H1 (cell line): ENCODE measurements at regions not wholly inside any gene's neighbourhood (a gene's known extent, or its start where the extent isn't known, plus 50 kb on each side); places are given as distances from the start of the nearest gene placed in this dataset.

Source experiments
- CTCF ChIA-PET: fragments of 300-600 bp; sonication (Branson Sonifier 250); formaldehyde crosslinking; loops from one replicate; lab custom pipeline; 2021; ENCODE audit not compliant: partially characterized antibody; lab: Charles Lee
- POLR2A ChIA-PET: fragments of 300-600 bp; sonication (Branson Sonifier 250); formaldehyde crosslinking; loops from one replicate; lab custom pipeline; 2021; ENCODE audit warnings: inconsistent platforms; ENCODE audit not compliant: partially characterized antibody; lab: Charles Lee
- DNase-seq, 2 experiments: peaks; one replicate each; pipeline versions ENCODE4 v3.0.0 to v3.0.0-alpha.2; 2010 to 2022; ENCODE audit warnings: low spot score in 2 of 2, low read depth in 1 of 2, mixed read lengths in 1 of 2
- FAIRE-seq: peaks from 2 replicates; lab custom pipeline; 2011; peaks lifted over from hg19 to GRCh38; lab: Jason Lieb, UNC
- H2AFZ ChIP-seq: 2 replicates; pipeline ENCODE4 v1.8.1; 2012; ENCODE audit warnings: low read length, inconsistent platforms
- H2AK5ac ChIP-seq: 2 replicates; pipeline ENCODE4 v1.6.1; 2013; ENCODE audit warnings: low read depth, low read length
- H2BK120ac ChIP-seq: replicated peaks from 2 replicates; pipeline ENCODE3; 2013; ENCODE audit warnings: low read depth, low read length, inconsistent platforms
- H2BK12ac ChIP-seq: 2 replicates; pipeline ENCODE4 v1.6.1; 2013; ENCODE audit warnings: low read depth, low read length
- H2BK15ac ChIP-seq: 2 replicates; pipeline ENCODE4 v1.6.1; 2013; ENCODE audit warnings: low read length
- H2BK20ac ChIP-seq: 2 replicates; pipeline ENCODE4 v1.6.1; 2013; ENCODE audit warnings: low read length
- H2BK5ac ChIP-seq: 2 replicates; pipeline ENCODE4 v1.6.1; 2013; ENCODE audit warnings: low read depth, low read length
- H3K14ac ChIP-seq: 2 replicates; pipeline ENCODE4 v1.6.1; 2013; ENCODE audit warnings: inconsistent platforms; ENCODE audit not compliant: insufficient read length
- H3K18ac ChIP-seq: 2 replicates; pipeline ENCODE4 v1.6.1; 2013; ENCODE audit warnings: low read length; ENCODE audit errors: extremely low read depth
- H3K23ac ChIP-seq: 2 replicates; pipeline ENCODE4 v1.6.1; 2013; ENCODE audit warnings: inconsistent platforms; ENCODE audit not compliant: insufficient read length
- H3K23me2 ChIP-seq: 2 replicates; pipeline ENCODE4 v1.6.1; 2013; ENCODE audit warnings: low read depth, low read length
- H3K27ac ChIP-seq: 2 replicates; pipeline ENCODE4 v1.6.1; 2011; ENCODE audit warnings: low read depth, low read length, inconsistent platforms
- H3K27me3 ChIP-seq, 4 experiments: replicated peaks in 1 of 4; 1 replicate in 1 of 4; 2 replicates in 3 of 4; pipeline versions ENCODE4 v1.6.1 to v1.8.1; 2011 to 2013; ENCODE audit warnings: low read length in 3 of 4, mild to moderate bottlenecking in 3 of 4, inconsistent platforms in 2 of 4, mixed read lengths in 2 of 4, moderate library complexity in 1 of 4; ENCODE audit not compliant: control insufficient read depth in 3 of 4, insufficient read depth in 3 of 4; ENCODE audit errors: extremely low read depth in 1 of 4
- H3K36me3 ChIP-seq, 4 experiments: 2 replicates each; pipeline versions ENCODE4 v1.6.1 to v1.8.1; 2011 to 2013; ENCODE audit warnings: mild to moderate bottlenecking in 4 of 4, low read length in 3 of 4, moderate library complexity in 2 of 4, control low read depth in 1 of 4, inconsistent platforms in 1 of 4; ENCODE audit not compliant: insufficient read depth in 4 of 4, control insufficient read depth in 2 of 4
- H3K4ac ChIP-seq: replicated peaks from 2 replicates; pipeline ENCODE3; 2013; ENCODE audit warnings: low read length, low read depth, mixed read lengths, inconsistent platforms; ENCODE audit not compliant: insufficient read length
- H3K4me1 ChIP-seq, 4 experiments: replicated peaks in 1 of 4; 1 replicate in 1 of 4; 2 replicates in 3 of 4; pipeline versions ENCODE4 v1.6.1 to v1.8.1; 2011 to 2013; ENCODE audit warnings: low read length in 3 of 4, inconsistent platforms in 2 of 4, mixed read lengths in 1 of 4; ENCODE audit not compliant: insufficient read depth in 4 of 4, control insufficient read depth in 3 of 4
- H3K4me2 ChIP-seq, 2 experiments: 2 replicates each; pipeline versions ENCODE4 v1.6.1 to v1.8.1; 2011 to 2013; ENCODE audit warnings: low read depth in 2 of 2, low read length in 2 of 2, control low read depth in 1 of 2, inconsistent platforms in 1 of 2, mild to moderate bottlenecking in 1 of 2; ENCODE audit not compliant: insufficient read depth in 1 of 2
- H3K4me3 ChIP-seq, 4 experiments: fragments of 200-600, 300-600 bp in 1 of 4; sonication (generic), shearing (Covaris generic), sonication (Bioruptor Twin) in 1 of 4; 2 replicates each; pipeline versions ENCODE4 v1.5.1 to v1.8.1; 2011 to 2016; ENCODE audit warnings: low read length in 4 of 4, low read depth in 3 of 4, control low read depth in 2 of 4, inconsistent platforms in 2 of 4, mild to moderate bottlenecking in 2 of 4, mixed read lengths in 1 of 4, moderate library complexity in 1 of 4; ENCODE audit not compliant: insufficient read depth in 2 of 4; ENCODE audit errors: extremely low read depth in 1 of 4
- H3K56ac ChIP-seq: replicated peaks from 2 replicates; pipeline ENCODE3; 2013; ENCODE audit warnings: low read depth, mild to moderate bottlenecking, mixed read lengths, low read length, inconsistent platforms; ENCODE audit not compliant: insufficient read length
- H3K79me1 ChIP-seq: 2 replicates; pipeline ENCODE4 v1.6.1; 2013; ENCODE audit warnings: low read depth, low read length, control low read depth
- H3K79me2 ChIP-seq, 2 experiments: 2 replicates each; pipeline versions ENCODE4 v1.6.1 to v1.8.1; 2012 to 2013; ENCODE audit warnings: low read length in 2 of 2, mild to moderate bottlenecking in 2 of 2, inconsistent platforms in 1 of 2; ENCODE audit not compliant: insufficient read depth in 2 of 2, control insufficient read depth in 1 of 2
- H3K9ac ChIP-seq, 4 experiments: replicated peaks in 1 of 4; 1 replicate in 1 of 4; 2 replicates in 3 of 4; pipeline versions ENCODE4 v1.6.1 to v1.8.1; 2011 to 2013; ENCODE audit warnings: low read depth in 3 of 4, low read length in 3 of 4, control low read depth in 2 of 4, mild to moderate bottlenecking in 2 of 4, moderate library complexity in 2 of 4, inconsistent platforms in 1 of 4; ENCODE audit errors: extremely low read depth in 1 of 4
- H3K9me3 ChIP-seq, 2 experiments: 2 replicates each; pipeline versions ENCODE4 v1.6.1 to v1.8.1; 2012 to 2013; ENCODE audit warnings: mild to moderate bottlenecking in 2 of 2, moderate library complexity in 2 of 2, control low read depth in 1 of 2, inconsistent platforms in 1 of 2, low read depth in 1 of 2, low read length in 1 of 2, mixed read lengths in 1 of 2; ENCODE audit not compliant: insufficient read depth in 2 of 2
- H4K20me1 ChIP-seq, 2 experiments: replicated peaks in 1 of 2; 2 replicates each; pipeline versions ENCODE3 to v1.8.1; 2011 to 2013; ENCODE audit warnings: inconsistent platforms in 2 of 2, low read length in 2 of 2, mild to moderate bottlenecking in 1 of 2; ENCODE audit not compliant: insufficient read depth in 2 of 2, control insufficient read depth in 1 of 2
- H4K5ac ChIP-seq: 2 replicates; pipeline ENCODE4 v1.6.1; 2013; ENCODE audit warnings: low read length, low read depth, mixed read lengths, inconsistent platforms; ENCODE audit not compliant: insufficient read length
- H4K8ac ChIP-seq: 2 replicates; pipeline ENCODE4 v1.8.0; 2013; ENCODE audit warnings: mild to moderate bottlenecking, moderate library complexity, low read length, inconsistent platforms; ENCODE audit not compliant: insufficient read depth; ENCODE audit errors: extremely low read depth
- H4K91ac ChIP-seq: replicated peaks from 2 replicates; pipeline ENCODE3; 2013; ENCODE audit warnings: low read length, mixed read lengths, inconsistent platforms; ENCODE audit not compliant: insufficient read length
- ASH2L ChIP-seq: fragments of 200-600, 300-600 bp; sonication (generic); IDR thresholded peaks from one replicate; pipeline ENCODE4 v1.7.1; 2017; ENCODE audit warnings: low read length
- BACH1 ChIP-seq: IDR thresholded peaks from 2 replicates; pipeline ENCODE4 v1.6.1; 2012; ENCODE audit warnings: low read length, improper control_type of control experiment
- BRCA1 ChIP-seq: IDR thresholded peaks from 2 replicates; pipeline ENCODE4 v1.6.1; 2012; ENCODE audit warnings: low read depth, low read length, improper control_type of control experiment
- CBX8 ChIP-seq: fragments of 300-800, 300-1000 bp; sonication (generic); IDR thresholded peaks from 2 replicates; pipeline ENCODE4 v1.7.1; 2016; ENCODE audit warnings: low read depth, low read length, borderline replicate concordance
- CTCF ChIP-seq, 3 experiments: IDR thresholded peaks; 1 replicate in 2 of 3; 2 replicates in 1 of 3; pipeline versions ENCODE4 v1.5.1 to v1.6.1; 2011; ENCODE audit warnings: low read length in 3 of 3, mild to moderate bottlenecking in 3 of 3, inconsistent platforms in 2 of 3, low read depth in 1 of 3, moderate library complexity in 1 of 3; ENCODE audit not compliant: insufficient read depth in 1 of 3; ENCODE audit errors: control extremely low read depth in 1 of 3
- HDAC6 ChIP-seq: IDR thresholded peaks from one replicate; pipeline ENCODE4 v1.7.1; 2012; ENCODE audit warnings: low read depth, mild to moderate bottlenecking, inconsistent platforms, low read length, moderate library complexity
- JUN ChIP-seq: IDR thresholded peaks from 2 replicates; pipeline ENCODE4 v1.6.1; 2011; ENCODE audit warnings: low read depth, mild to moderate bottlenecking, improper control_type of control experiment, low read length
- SAP30 ChIP-seq: fragments of 300-600 bp; sonication (generic); IDR thresholded peaks from 2 replicates; pipeline ENCODE4 v1.7.1; 2012; ENCODE audit warnings: low read length, moderate library complexity, mild to moderate bottlenecking, inconsistent platforms; ENCODE audit not compliant: insufficient read depth, insufficient replicate concordance
- SP1 ChIP-seq: IDR thresholded peaks from 2 replicates; pipeline ENCODE4 v1.6.1; 2011; ENCODE audit warnings: low read depth, low read length
- WGBS, 2 experiments: shearing (Covaris generic) in 1 of 2; methylation state at CpG; one replicate each; pipeline versions ENCODE4 v1.1.6 to v1.1.7; 2013 to 2015; ENCODE audit warnings: low lambda C conversion rate in 2 of 2, mixed read lengths in 2 of 2, inconsistent platforms in 1 of 2, low coverage in 1 of 2, missing lambda C conversion rate in 1 of 2; ENCODE audit not compliant: insufficient replicate concordance in 2 of 2, insufficient coverage in 1 of 2, insufficient read length in 1 of 2; ENCODE audit errors: extremely low coverage in 1 of 2, missing lambda C conversion rate in 1 of 2; 5-methylcytosine and 5-hydroxymethylcytosine counted together

DNA sequence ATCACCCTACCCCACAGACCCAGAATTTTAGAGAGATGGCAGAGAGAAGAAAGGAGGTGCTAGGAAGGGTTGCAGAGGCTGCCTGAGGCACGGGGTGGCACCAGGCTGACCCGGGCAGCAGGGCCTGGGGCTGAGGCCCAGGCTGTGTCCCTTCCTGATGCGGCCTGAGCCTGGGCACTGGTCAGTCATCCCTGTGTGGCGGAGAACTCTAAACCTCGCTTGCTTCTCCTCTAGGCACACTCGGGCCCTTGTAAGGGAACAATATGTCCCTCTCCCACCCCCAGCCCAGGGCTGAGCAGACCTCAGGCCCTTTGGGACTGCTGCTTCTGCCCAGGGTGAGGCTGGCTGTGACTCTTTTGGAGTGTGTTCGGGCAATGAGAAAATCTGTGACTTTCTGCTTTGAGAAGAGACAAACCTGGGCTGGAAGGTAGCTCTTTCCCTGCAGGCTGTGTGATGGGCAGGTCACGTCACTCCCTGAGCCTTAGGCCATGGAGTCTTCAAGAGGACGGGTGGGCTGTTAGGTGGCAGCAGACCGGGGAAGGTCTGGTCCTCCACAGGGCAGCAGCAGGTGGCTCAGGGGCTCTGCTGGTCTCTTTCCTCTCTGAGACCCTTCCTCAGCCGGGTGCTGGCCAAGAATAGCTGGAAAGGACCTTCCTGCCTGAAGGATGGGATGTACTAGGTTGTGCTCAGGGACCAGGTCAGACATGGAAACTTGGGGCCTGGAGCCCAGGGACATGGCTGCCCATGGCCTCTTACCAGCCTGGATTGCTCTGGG lies 96.8 kb downstream of the GLI2 start:
- no peak overlapping the region for H3K4ac ChIP-seq
- H3K18ac ChIP-seq, result no peak overlapping the region
- peaks cover 0 to 60% of the 10 kb centered on the region in 2 experiments; a peak in 2 of 4 replicates for H3K79me2 ChIP-seq
- 0 out of 2 replicates have a peak overlapping the region, but pooled peaks have one; percentile 39 for H2BK5ac ChIP-seq
- no peak overlapping the region for H3K4me3 ChIP-seq
- 0 out of 7 replicates have a peak overlapping the region, but pooled peaks of 1 of the 4 experiments have one; percentile 19 for H3K9ac ChIP-seq
- H3K4me1 ChIP-seq, result peaks cover 2 to 16% (median 8%) of the 10 kb centered on the region in 4 experiments; a peak in 6 of 7 replicates
- POLR2A ChIA-PET, result interaction anchor here (1.3 to 1.5 kb wide), 2 partner anchors 11 to 243 kb away, joined by 5 read pairs; no protein-coding TSS in a partner anchor
- WGBS, 2 experiments, result 96% methylated on average over 11 of the region's 11 CpGs; no CpG with 5 or more reads in 1 of the 2 experiments
- no peak overlapping the region for H3K56ac ChIP-seq
- H3K79me1 ChIP-seq, result peaks cover 28% of the 10 kb centered on the region
- no peak overlapping the region for H4K91ac ChIP-seq
- no peaks in the 10 kb centered on the region for H3K23me2 ChIP-seq
- DNase-seq (no peak), FAIRE-seq (no peak)
- no peak overlapping the region for H2BK15ac ChIP-seq
- H3K4me2 ChIP-seq, result no peak overlapping the region
- H4K5ac ChIP-seq, result no peak overlapping the region
- H2BK12ac ChIP-seq, result no peak overlapping the region
- no peak overlapping the region; the same call in 1 of the 2 replicates for H2AK5ac ChIP-seq
- H2BK120ac ChIP-seq, result no peak overlapping the region
- no peak overlapping the region for H4K8ac ChIP-seq
- no peak overlapping the region for H2BK20ac ChIP-seq
- no peaks in the 10 kb centered on the region; a peak in 1 of 4 replicates for H3K9me3 ChIP-seq
- H4K20me1 ChIP-seq, result peaks cover 7 to 22% of the 10 kb centered on the region in 2 experiments
- H3K27ac ChIP-seq, result no peak overlapping the region
- peaks cover 0 to 6% (median under 1%) of the 10 kb centered on the region in 4 experiments; a peak in 2 of 8 replicates for H3K36me3 ChIP-seq
- CTCF ChIA-PET, result interaction anchor here (0.6 to 4.3 kb wide), 23 partner anchors 9 to 219 kb away, joined by 3 to 22 read pairs (median 4); no protein-coding TSS in a partner anchor
- no peaks in the 10 kb centered on the region for H3K27me3 ChIP-seq
- H2AFZ ChIP-seq, result no peak overlapping the region
- no peak overlapping the region for H3K23ac ChIP-seq
- no peak overlapping the region for H3K14ac ChIP-seq
- TF ChIP-seq CTCF (IDR thresholded peaks at IDR 0.05; ENCODE audit: control extremely low read depth in 1 of 3, insufficient read depth in 1 of 3, low read depth in 1 of 3, low read length in 3 of 3) (no peak), SAP30 (no peak), HDAC6 (no peak), CBX8 (no peak), BRCA1 (no peak), ASH2L (no peak), SP1 (no peak), BACH1 (no peak), JUN (no peak)
